ENCODE measurements at regions not wholly inside any gene's neighbourhood (a gene's known extent, or its start where the extent isn't known, plus 50 kb on each side); places are given as distances from the start of the nearest gene placed in this dataset.

- TF ChIP-seq TSHZ1 (tag by site-specific recombination; IDR thresholded peaks at IDR 0.05; ENCODE audit: borderline replicate concordance) (no peak), KLF17 (tag by site-specific recombination; IDR thresholded peaks at IDR 0.05) (no peak), ZNF280D (tag by site-specific recombination; IDR thresholded peaks at IDR 0.05) (no peak), OSR2 (tag by site-specific recombination; IDR thresholded peaks at IDR 0.05) (no peak), ZNF677 (tag by site-specific recombination; IDR thresholded peaks at IDR 0.05) (no peak), INSM2 (tag by site-specific recombination; IDR thresholded peaks at IDR 0.05) (no peak), ZNF114 (tag by site-specific recombination; IDR thresholded peaks at IDR 0.05) (no peak), REST (tag by site-specific recombination; IDR thresholded peaks at IDR 0.05) (no peak), ZNF146 (tag by site-specific recombination; IDR thresholded peaks at IDR 0.05) (no peak)
These were observed 133.0 kb downstream of the LMNTD1 start (continued) for GRCh38 chr12:25420116-25420515.

- TF ChIP-seq ZNF366 (tag by site-specific recombination; conservative IDR thresholded peaks at IDR 0.05) (peak; percentile 89), ZNF580 (tag by site-specific recombination; IDR thresholded peaks at IDR 0.05) (no peak)
- Histone ChIP-seq H3K4me1 (ENCODE audit: control insufficient read depth, insufficient read depth, low read length) (no peaks in the 10 kb centered on the region), H3K27ac (ENCODE audit: extremely low read depth, low read depth, low read length) (no peak overlapping the region), H3K36me3 (ENCODE audit: control insufficient read depth in 2 of 2, insufficient read depth in 1 of 2, low read length in 2 of 2) (no peaks in the 10 kb centered on the region), H3K9me3 (ENCODE audit: control insufficient read depth, insufficient read depth, low read depth, low read length) (no peaks in the 10 kb centered on the region), H3K4me3 (ENCODE audit: low read depth, low read length) (no peak overlapping the region)
- ChIA-PET POLR2A (no interaction called here), CTCF (interaction anchor here (0.6 kb wide), 1 partner anchor 440 kb away, joined by 4 read pairs; no protein-coding TSS in a partner anchor)
These were observed 133.5 kb downstream of the LMNTD1 start for GRCh38 chr12:25419595-25419994.
